CD4-positive, alpha-beta memory T cell (primary cell): ENCODE measurements at regions not wholly inside any gene's neighbourhood (a gene's known extent, or its start where the extent isn't known, plus 50 kb on each side); places are given as distances from the start of the nearest gene placed in this dataset.
"Not testable (repeated sequence)": the region's sequence is repeated elsewhere in the genome, so short reads cannot be mapped to it uniquely, and the experiment has no call there.

Experiments
- CTCF ChIA-PET: fragments of 350-600 bp; sonication (Branson Sonifier 250); formaldehyde crosslinking; loops from one replicate; lab custom pipeline; 2021; ENCODE audit warnings: inconsistent platforms; ENCODE audit not compliant: partially characterized antibody; lab: Charles Lee
- POLR2A ChIA-PET: fragments of 350-600 bp; sonication (Branson Sonifier 250); formaldehyde crosslinking; loops from one replicate; lab custom pipeline; 2021; ENCODE audit not compliant: partially characterized antibody; lab: Charles Lee
- DNase-seq, 5 donors: peaks; one replicate each; pipeline versions ENCODE4 v3.0.0 to v3.0.0-alpha.2; 2020 to 2022; ENCODE audit warnings: mixed read lengths in 1 of 5
- H3K27ac ChIP-seq: one replicate; pipeline ENCODE4 v1.7.0; 2013; ENCODE audit warnings: low read depth, low read length
- H3K27me3 ChIP-seq: 2 replicates; pipeline ENCODE4 v1.7.0; 2013; ENCODE audit warnings: mild to moderate bottlenecking, low read length, moderate library complexity; ENCODE audit not compliant: insufficient read depth
- H3K36me3 ChIP-seq: 2 replicates; pipeline ENCODE4 v1.7.0; 2013; ENCODE audit warnings: mild to moderate bottlenecking, low read length, moderate library complexity; ENCODE audit not compliant: insufficient read depth
- H3K4me1 ChIP-seq: 2 replicates; pipeline ENCODE4 v1.7.0; 2013; ENCODE audit warnings: mild to moderate bottlenecking, low read length, moderate library complexity; ENCODE audit not compliant: insufficient read depth
- H3K4me3 ChIP-seq, 2 donors: one replicate each; pipeline ENCODE4 v1.7.0; 2013; ENCODE audit warnings: low read length in 2 of 2, mild to moderate bottlenecking in 1 of 2
- H3K9me3 ChIP-seq, 2 donors: one replicate each; pipeline ENCODE4 v1.7.0; 2013; ENCODE audit warnings: low read length in 2 of 2, control low read depth in 1 of 2; ENCODE audit not compliant: control insufficient read depth in 1 of 2
- H3K27ac Mint-ChIP-seq, 7 donors: one replicate each; pipeline ENCODE4 v1.8.0; 2020 to 2021; ENCODE audit warnings: mixed read lengths in 7 of 7, mild to moderate bottlenecking in 6 of 7, inconsistent platforms in 3 of 7, moderate library complexity in 3 of 7
- H3K27me3 Mint-ChIP-seq, 2 donors: one replicate each; pipeline ENCODE4 v1.8.0; 2020 to 2021; ENCODE audit warnings: mixed read lengths in 2 of 2
- H3K36me3 Mint-ChIP-seq, 2 donors: one replicate each; pipeline ENCODE4 v1.8.0; 2020 to 2021; ENCODE audit warnings: mixed read lengths in 2 of 2, inconsistent platforms in 1 of 2, mild to moderate bottlenecking in 1 of 2
- H3K4me1 Mint-ChIP-seq, 4 donors: one replicate each; pipeline ENCODE4 v1.8.0; 2020 to 2021; ENCODE audit warnings: mixed read lengths in 4 of 4, mild to moderate bottlenecking in 1 of 4
- H3K4me3 Mint-ChIP-seq, 8 donors: one replicate each; pipeline ENCODE4 v1.8.0; 2020 to 2021; ENCODE audit warnings: mixed read lengths in 8 of 8, mild to moderate bottlenecking in 7 of 8, moderate library complexity in 6 of 8, inconsistent platforms in 3 of 8
- H3K9me3 Mint-ChIP-seq, 8 donors: one replicate each; pipeline ENCODE4 v1.8.0; 2020 to 2021; ENCODE audit warnings: mixed read lengths in 8 of 8, mild to moderate bottlenecking in 5 of 8, inconsistent platforms in 3 of 8, moderate library complexity in 1 of 8
- intact Hi-C: fragments of 100-400 bp; cut with micrococcal nuclease; formaldehyde crosslinking; loops from one replicate; pipeline ENCODE4 v1.15.1; 2023

DNA sequence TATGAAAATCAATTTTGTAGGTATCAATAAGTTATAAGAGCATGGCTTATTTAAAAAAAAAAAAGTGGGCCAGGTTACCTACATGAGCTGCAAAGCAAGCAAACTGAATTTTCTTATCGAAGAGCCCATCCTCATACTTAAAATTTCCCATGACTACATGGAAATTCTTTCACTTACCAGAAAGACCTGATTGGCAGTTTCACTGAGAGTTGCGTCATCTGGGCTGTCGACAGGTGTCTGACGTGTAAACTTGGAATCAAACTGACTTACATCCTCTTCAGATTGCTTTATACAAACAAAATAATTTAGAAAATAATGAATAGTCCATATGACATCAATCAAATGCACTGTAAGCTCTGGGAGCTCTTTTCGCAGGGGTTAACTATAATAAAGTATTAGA is 149.1 kb upstream of the EFCAB3 start:
- H3K4me1 Mint-ChIP-seq, H3K9me3 Mint-ChIP-seq, CTCF ChIA-PET, intact Hi-C loops, H3K27me3 Mint-ChIP-seq, H3K36me3 Mint-ChIP-seq, H3K36me3 ChIP-seq, POLR2A ChIA-PET, H3K4me3 Mint-ChIP-seq, H3K27ac ChIP-seq, H3K4me3 ChIP-seq, H3K9me3 ChIP-seq, H3K27me3 ChIP-seq, H3K27ac Mint-ChIP-seq, H3K4me1 ChIP-seq, DNase-seq: not testable (repeated sequence)

DNA sequence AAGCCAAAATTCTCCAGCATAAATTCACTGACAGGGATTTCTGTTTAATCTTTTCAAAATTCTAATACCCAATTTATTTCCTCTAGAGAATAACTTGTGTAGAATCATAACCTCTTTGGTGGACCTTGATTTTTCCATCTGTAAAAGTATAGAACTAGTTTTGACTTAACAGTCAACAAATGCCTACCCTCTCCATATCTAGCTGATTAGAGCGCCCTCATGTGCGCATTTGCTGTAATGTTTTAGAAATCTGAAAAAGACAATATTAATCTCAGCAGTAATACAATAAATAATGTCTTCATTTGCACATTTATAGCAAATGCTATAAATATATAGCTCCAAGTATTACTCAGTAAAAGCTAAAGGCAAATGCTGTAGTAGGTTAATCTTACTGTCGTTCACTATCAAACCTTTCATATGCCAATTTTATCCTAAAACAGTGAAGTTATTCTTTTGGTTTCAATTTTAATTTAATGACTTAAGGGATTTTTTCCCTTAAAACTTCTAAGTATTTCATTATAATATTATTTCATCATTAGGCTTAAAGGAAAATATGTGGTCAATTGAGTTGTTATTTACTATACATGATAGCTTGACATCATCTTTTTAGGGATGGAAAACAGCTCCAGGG is 153.6 kb upstream of the EFCAB3 start:
- H3K27ac Mint-ChIP-seq, H3K27me3 ChIP-seq, H3K27me3 Mint-ChIP-seq, H3K36me3 Mint-ChIP-seq, H3K4me1 Mint-ChIP-seq, H3K36me3 ChIP-seq, POLR2A ChIA-PET, H3K9me3 Mint-ChIP-seq, H3K4me3 Mint-ChIP-seq, CTCF ChIA-PET, H3K27ac ChIP-seq, H3K4me1 ChIP-seq, H3K4me3 ChIP-seq, H3K9me3 ChIP-seq: not testable (repeated sequence)
- intact Hi-C loops = loop anchor here (10.0 kb wide), 1 partner anchor 592 kb away; no protein-coding TSS in a partner anchor
- peak in 1 of 5 donors; percentile 9 for DNase-seq

DNA sequence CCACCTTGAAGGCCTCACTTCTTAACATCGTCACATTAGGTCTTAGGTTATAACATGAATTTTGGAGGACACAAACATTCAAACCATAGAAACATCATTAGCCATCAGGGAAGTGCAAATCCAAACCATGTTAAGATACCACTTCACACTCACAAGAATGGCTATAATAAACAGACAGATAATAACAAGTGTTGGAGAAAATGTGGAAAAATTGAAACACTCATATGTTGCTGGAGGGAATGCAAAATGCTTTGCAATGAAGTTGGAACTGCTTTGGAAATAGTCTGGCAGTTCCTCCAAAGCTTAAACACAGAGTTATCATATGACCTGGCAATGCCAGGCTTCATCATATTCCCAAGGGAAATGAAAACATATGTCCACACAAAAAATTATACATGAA is 156.8 kb upstream of the EFCAB3 start:
- H3K27me3 ChIP-seq, H3K4me3 Mint-ChIP-seq, H3K27me3 Mint-ChIP-seq, H3K9me3 ChIP-seq, H3K9me3 Mint-ChIP-seq, DNase-seq, H3K4me3 ChIP-seq, H3K36me3 ChIP-seq, CTCF ChIA-PET, POLR2A ChIA-PET, H3K36me3 Mint-ChIP-seq, H3K27ac ChIP-seq, H3K4me1 ChIP-seq, H3K27ac Mint-ChIP-seq, H3K4me1 Mint-ChIP-seq: not testable (repeated sequence)
- intact Hi-C loops = loop anchor here (10.0 kb wide), 1 partner anchor 589 kb away; no protein-coding TSS in a partner anchor

DNA sequence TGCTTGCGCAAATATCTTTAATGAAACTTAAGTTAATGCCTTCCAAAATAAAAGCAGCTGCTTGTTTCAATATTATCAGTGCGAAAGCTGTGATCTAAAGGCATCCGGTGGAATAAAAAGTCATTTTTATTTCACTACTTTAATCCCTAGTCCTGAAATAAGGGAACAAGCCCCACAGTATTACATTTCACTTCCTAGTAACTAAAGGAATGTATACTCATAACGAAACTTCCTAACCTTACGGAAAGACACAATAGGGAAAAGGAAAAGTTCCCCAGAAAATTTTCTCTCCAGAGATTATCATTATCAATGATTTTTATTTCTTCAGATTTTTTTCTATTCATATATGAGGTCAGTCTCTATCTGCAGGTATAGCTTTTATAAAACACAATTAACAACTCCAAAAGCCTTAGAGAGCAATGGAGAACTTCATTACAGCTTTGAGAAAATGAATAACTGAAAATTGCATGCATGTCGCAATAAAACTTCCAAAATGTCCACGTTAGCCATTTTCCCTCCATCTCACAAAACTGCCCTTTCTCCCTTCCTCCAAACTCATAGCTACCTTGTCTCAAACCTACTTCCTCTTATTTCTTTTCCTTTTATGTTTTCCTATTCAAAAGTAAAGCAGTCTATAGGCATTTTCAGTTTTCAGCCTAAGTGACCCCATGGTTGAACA is 154.3 kb upstream of the MED13 start:
- H3K36me3 ChIP-seq = no peaks in the 10 kb centered on the region
- no peak overlapping the region for H3K4me3 ChIP-seq
- no peak overlapping the region for H3K27ac ChIP-seq
- POLR2A ChIA-PET = no interaction called here
- no peak overlapping the region for H3K27ac Mint-ChIP-seq
- no peaks in the 10 kb centered on the region for H3K36me3 Mint-ChIP-seq
- H3K27me3 Mint-ChIP-seq = peaks cover 0 to 5% of the 10 kb centered on the region in 2 donors
- no peaks in the 10 kb centered on the region for H3K4me1 Mint-ChIP-seq
- intact Hi-C loops = no loop called here
- no peaks in the 10 kb centered on the region for H3K27me3 ChIP-seq
- CTCF ChIA-PET = no interaction called here
- H3K4me1 ChIP-seq = no peaks in the 10 kb centered on the region
- peaks cover 0 to 8% (median 0%) of the 10 kb centered on the region in 8 donors for H3K9me3 Mint-ChIP-seq
- H3K4me3 Mint-ChIP-seq = no peak overlapping the region
- no peaks in the 10 kb centered on the region for H3K9me3 ChIP-seq
- no peak for DNase-seq

DNA sequence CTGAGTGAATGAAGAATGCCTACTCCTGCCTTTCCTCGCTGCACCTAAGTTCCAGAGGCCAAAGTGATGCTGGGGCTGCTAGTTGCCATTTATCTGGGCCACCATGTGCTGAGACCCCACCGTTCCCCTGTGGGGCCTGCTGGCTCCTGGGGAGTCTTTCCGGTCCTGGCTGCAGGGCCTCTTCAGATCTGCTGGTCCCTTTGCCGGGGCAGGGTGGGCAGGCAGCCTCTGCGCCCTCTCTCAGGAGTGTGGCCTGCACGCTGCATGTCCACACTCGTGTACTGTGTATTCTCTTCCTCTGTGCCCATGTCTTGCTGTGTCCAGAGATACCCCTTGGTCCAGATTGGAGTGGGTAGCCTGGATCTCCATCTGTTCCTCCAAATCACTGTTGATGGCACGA is 151.8 kb upstream of the MED13 start:
- ChIA-PET CTCF (no interaction called here), POLR2A (interaction anchor here (0.7 kb wide), 1 partner anchor 1099 kb away, joined by 3 read pairs; no protein-coding TSS in a partner anchor)
- Histone ChIP-seq H3K27me3 (no peaks in the 10 kb centered on the region), H3K36me3 (no peaks in the 10 kb centered on the region), H3K9me3 (no peaks in the 10 kb centered on the region), H3K27ac (no peak overlapping the region), H3K4me1 (no peaks in the 10 kb centered on the region), H3K4me3 (no peak overlapping the region)
- no peaks in the 10 kb centered on the region for H3K4me1 Mint-ChIP-seq
- no peak for DNase-seq
- H3K27ac Mint-ChIP-seq = no peak overlapping the region
- H3K4me3 Mint-ChIP-seq = no peak overlapping the region
- peaks cover 6 to 7% of the 10 kb centered on the region in 2 donors for H3K27me3 Mint-ChIP-seq
- H3K9me3 Mint-ChIP-seq = peaks cover 0 to 8% (median 0%) of the 10 kb centered on the region in 8 donors
- intact Hi-C loops = no loop called here
- H3K36me3 Mint-ChIP-seq = no peaks in the 10 kb centered on the region

DNA sequence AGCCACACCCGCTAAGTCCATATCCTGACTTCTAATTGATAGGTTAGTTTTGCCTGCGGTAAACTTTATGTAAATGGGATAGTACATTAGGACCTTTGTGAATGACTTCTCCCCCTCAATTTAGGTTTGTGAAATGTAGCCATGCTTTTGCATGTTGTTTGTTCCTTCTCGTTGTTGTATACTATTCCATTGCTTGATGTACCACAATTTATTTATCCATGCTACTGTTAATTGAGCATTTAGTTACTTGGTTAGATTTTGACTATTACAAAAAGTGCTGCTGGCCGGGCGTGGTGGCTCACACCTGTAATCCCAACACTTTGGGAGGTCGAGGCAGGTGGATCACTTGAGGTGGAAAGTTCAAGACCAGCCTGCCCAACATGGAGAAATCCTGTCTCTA is 150.8 kb upstream of the MED13 start:
- H3K27ac ChIP-seq, H3K36me3 ChIP-seq, H3K4me1 ChIP-seq, DNase-seq, POLR2A ChIA-PET, H3K4me3 ChIP-seq, H3K9me3 Mint-ChIP-seq, H3K27me3 ChIP-seq, H3K4me3 Mint-ChIP-seq, H3K27ac Mint-ChIP-seq, H3K9me3 ChIP-seq, CTCF ChIA-PET, H3K4me1 Mint-ChIP-seq, H3K36me3 Mint-ChIP-seq, intact Hi-C loops, H3K27me3 Mint-ChIP-seq: not testable (repeated sequence)

DNA sequence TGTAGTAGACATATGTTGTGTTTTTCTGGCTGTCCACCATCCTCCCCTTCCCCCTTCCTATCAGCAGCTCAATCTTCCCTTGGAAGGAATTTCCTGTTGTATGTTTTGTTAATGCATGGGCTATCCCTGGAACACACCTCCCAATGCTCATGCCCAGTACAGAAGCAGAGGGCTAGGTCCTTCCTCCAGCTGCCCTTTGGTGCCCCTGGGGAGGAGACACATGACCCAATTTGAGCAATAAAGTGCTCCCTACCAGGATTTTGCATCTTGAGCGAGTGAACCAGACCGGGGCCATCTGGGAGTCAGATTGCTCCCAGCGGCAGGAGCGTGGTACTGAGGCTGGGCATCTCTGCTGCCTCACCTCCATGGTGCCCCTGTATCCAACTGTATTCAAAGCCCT is 141.5 kb upstream of the MED13 start:
- ChIA-PET CTCF (no interaction called here), POLR2A (no interaction called here)
- Mint-ChIP-seq H3K36me3 (no peaks in the 10 kb centered on the region), H3K4me1 (no peaks in the 10 kb centered on the region), H3K9me3 (peaks cover 0 to 6% (median 2%) of the 10 kb centered on the region in 8 donors), H3K27ac (no peak overlapping the region), H3K4me3 (no peak overlapping the region), H3K27me3 (peaks cover 0 to 1% of the 10 kb centered on the region in 2 donors)
- Histone ChIP-seq H3K27ac (no peak overlapping the region), H3K4me3 (no peak overlapping the region), H3K36me3 (no peaks in the 10 kb centered on the region), H3K27me3 (no peaks in the 10 kb centered on the region), H3K4me1 (no peaks in the 10 kb centered on the region), H3K9me3 (no peaks in the 10 kb centered on the region)
- intact Hi-C loops = no loop called here
- no peak for DNase-seq
